ENCODE measurements at regions not wholly inside any gene's neighbourhood (a gene's known extent, or its start where the extent isn't known, plus 50 kb on each side); places are given as distances from the start of the nearest gene placed in this dataset.

- H3K27ac Mint-ChIP-seq: no peak overlapping the region
- H3K27me3 Mint-ChIP-seq (ENCODE audit: low read depth): peaks cover 52% of the 10 kb centered on the region
- H3K4me1 Mint-ChIP-seq: no peaks in the 10 kb centered on the region
- no peaks in the 10 kb centered on the region for H3K36me3 Mint-ChIP-seq
- DNase-seq (ENCODE audit: low spot score in 2 of 2, unreplicated experiment in 2 of 2): peak in 1 of 2 experiments; percentile 19
- H3K4me3 Mint-ChIP-seq: no peak overlapping the region
- H3K9me3 Mint-ChIP-seq: peaks cover 7% of the 10 kb centered on the region
- no peak for TF ChIP-seq CTCF (IDR thresholded peaks at IDR 0.05; ENCODE audit: unreplicated experiment)
Measured at GRCh38 chr11:116650052-116650451, 122.7 kb downstream of the BUD13 start.

DNA sequence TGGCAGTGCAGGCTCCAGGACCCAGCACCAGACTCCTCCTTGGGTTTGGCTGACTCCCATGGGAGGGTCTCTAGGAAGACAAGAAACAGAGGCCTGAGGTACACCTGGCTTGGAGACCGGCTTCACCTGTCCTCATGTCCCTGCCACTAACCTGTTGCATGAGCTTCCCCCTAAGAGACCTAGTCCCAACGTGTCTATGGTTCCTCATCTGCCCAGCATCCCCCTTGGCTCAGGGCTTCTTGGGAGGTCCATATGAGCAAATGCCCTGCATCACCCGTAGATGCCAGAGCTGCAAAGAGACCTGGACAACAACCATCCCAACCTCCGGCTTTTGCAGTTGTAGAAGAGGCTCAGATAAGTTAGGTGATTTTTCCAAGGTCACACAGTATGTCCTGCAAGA is 123.5 kb downstream of the BUD13 start:
- H3K4me1 Mint-ChIP-seq: no peaks in the 10 kb centered on the region
- H3K36me3 Mint-ChIP-seq: no peaks in the 10 kb centered on the region
- H3K27me3 Mint-ChIP-seq (ENCODE audit: low read depth): peaks cover 57% of the 10 kb centered on the region
- no peak overlapping the region for H3K27ac Mint-ChIP-seq
- H3K9me3 Mint-ChIP-seq: no peaks in the 10 kb centered on the region
- DNase-seq (ENCODE audit: low spot score in 2 of 2, unreplicated experiment in 2 of 2): no peak
- no peak overlapping the region for H3K4me3 Mint-ChIP-seq
- no peak for TF ChIP-seq CTCF (IDR thresholded peaks at IDR 0.05; ENCODE audit: unreplicated experiment)

DNA sequence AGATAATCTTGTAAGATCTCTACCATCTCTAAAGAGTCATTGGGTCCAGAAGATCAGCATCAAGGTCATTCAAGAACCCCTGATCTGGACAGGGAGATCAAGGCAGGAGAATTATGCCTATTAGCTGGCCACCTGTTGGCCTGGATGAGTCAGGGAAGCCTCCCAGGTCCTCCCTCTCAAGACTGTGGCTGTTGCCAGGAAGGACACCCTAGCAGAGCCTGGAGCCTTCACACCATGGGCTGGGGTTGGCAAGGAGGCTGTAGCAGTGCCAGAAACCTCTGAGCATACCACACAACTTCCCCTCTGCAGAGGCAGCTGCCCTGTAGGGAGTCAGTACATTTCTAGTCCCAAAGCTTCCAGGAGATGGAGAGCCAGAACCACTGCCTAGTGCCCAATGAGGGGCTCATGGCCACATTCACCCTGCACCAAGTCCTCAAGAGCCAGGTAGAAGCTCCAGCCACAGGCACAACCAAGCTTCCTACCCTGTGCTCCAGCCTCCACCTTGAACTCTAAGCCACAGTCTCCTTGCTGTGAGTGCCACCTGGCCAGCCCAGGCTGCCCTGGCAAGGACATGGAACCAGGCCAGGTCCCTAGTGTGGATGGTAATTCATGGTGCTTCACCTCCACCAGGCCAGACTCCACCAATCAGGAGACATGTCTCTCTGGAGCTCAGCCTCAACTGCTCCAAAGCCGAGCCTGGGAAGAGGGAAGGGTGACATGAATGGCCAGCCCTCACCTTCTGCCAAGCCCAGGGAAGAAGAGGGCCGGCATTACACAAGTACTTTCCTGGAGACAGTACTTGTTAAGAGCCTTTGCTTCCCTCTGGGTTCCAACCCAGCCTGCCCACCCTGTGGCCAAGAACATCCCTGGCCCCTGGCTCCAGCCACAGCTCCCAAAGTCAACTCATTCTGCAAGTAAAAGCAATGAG is 124.3 kb downstream of the BUD13 start:
- Mint-ChIP-seq H3K27ac (no peak overlapping the region), H3K4me1 (no peaks in the 10 kb centered on the region), H3K4me3 (no peak overlapping the region), H3K36me3 (no peaks in the 10 kb centered on the region), H3K9me3 (no peaks in the 10 kb centered on the region), H3K27me3 (ENCODE audit: low read depth) (peaks cover 61% of the 10 kb centered on the region)
- no peak for TF ChIP-seq CTCF (IDR thresholded peaks at IDR 0.05; ENCODE audit: unreplicated experiment)
- no peak for DNase-seq (ENCODE audit: low spot score in 2 of 2, unreplicated experiment in 2 of 2)

DNA sequence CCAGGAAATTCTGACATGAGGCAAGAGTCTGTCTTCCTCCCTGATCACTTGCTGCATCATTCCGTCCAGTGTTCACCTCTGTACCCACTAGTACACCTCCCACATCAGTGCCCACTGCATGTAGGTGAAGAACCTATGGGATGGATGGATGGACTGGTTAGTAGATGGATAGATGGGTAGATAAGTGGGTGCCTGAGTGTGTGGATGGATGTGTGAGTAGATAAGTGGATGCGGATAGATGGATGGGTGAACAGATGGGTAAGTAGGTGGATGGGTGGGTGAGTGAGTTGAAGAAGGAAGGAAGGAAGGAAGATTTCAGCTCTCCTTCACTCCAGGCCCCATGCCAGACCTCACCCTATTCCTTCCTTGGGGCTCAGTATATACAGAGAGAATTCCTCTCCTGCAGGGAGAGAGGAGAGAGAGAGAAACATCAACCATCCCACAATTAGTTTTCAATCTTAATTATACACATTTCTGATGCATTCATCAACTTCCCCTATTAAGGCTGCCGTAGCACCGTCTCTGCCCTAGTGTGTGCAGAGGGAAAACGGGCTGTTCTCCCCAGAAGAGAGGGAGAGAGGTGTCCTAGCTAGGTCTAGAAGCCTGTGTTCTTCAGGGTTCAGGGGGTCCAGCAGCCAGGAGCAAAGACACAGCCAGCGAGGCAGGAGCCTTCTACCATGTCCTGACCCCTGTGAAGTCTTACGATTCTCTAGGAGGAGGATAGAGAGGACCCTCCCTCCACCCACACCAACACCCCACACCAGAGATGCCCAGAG is 125.3 kb downstream of the BUD13 start:
- peaks cover 57% of the 10 kb centered on the region for H3K27me3 Mint-ChIP-seq (ENCODE audit: low read depth)
- no peak for DNase-seq (ENCODE audit: low spot score in 2 of 2, unreplicated experiment in 2 of 2)
- H3K4me1 Mint-ChIP-seq: no peaks in the 10 kb centered on the region
- no peaks in the 10 kb centered on the region for H3K36me3 Mint-ChIP-seq
- H3K27ac Mint-ChIP-seq: no peak overlapping the region
- no peak for TF ChIP-seq CTCF (IDR thresholded peaks at IDR 0.05; ENCODE audit: unreplicated experiment)
- H3K9me3 Mint-ChIP-seq: no peaks in the 10 kb centered on the region
- H3K4me3 Mint-ChIP-seq: no peak overlapping the region

- Mint-ChIP-seq H3K27ac (no peak overlapping the region), H3K9me3 (no peaks in the 10 kb centered on the region), H3K4me1 (no peaks in the 10 kb centered on the region), H3K27me3 (ENCODE audit: low read depth) (peaks cover 56% of the 10 kb centered on the region), H3K36me3 (no peaks in the 10 kb centered on the region), H3K4me3 (no peak overlapping the region)
- DNase-seq (ENCODE audit: low spot score in 2 of 2, unreplicated experiment in 2 of 2): no peak
- no peak for TF ChIP-seq CTCF (IDR thresholded peaks at IDR 0.05; ENCODE audit: unreplicated experiment)
Measured at GRCh38 chr11:116646191-116646590, 126.6 kb downstream of the BUD13 start.

All from mesothelial cell of epicardium (in vitro differentiated cells).